WTC11 (cell line): ENCODE measurements at regions not wholly inside any gene's neighbourhood (a gene's known extent, or its start where the extent isn't known, plus 50 kb on each side); places are given as distances from the start of the nearest gene placed in this dataset.

ENCODE experiments used
- ATAC-seq: fragments of 200-7000 bp; cut with Tn5 transposase; 2 replicates; pipeline ENCODE4 v1.10.0; 2021; ENCODE audit warnings: mild to moderate bottlenecking, moderate library complexity
- CTCF ChIA-PET: fragments of 300-600 bp; sonication (Branson Sonifier 250); formaldehyde crosslinking; loops from one replicate; lab custom pipeline; 2021; ENCODE audit warnings: antibody characterized with exemption; lab: Charles Lee
- POLR2A ChIA-PET: fragments of 350-600 bp; sonication (Branson Sonifier 250); formaldehyde crosslinking; loops from one replicate; lab custom pipeline; 2021; ENCODE audit warnings: antibody characterized with exemption; lab: Charles Lee
- DNase-seq: peaks from one replicate; pipeline ENCODE4 v3.0.0; 2021; ENCODE audit warnings: low spot score
- H3K27ac Mint-ChIP-seq: 2 replicates; pipeline ENCODE4 v1.8.0; 2021; ENCODE audit warnings: mixed read lengths
- H3K27me3 Mint-ChIP-seq: 2 replicates; pipeline ENCODE4 v1.8.0; 2021; ENCODE audit warnings: low read depth, mild to moderate bottlenecking, moderate library complexity, mixed read lengths
- H3K36me3 Mint-ChIP-seq: 2 replicates; pipeline ENCODE4 v1.8.0; 2021; ENCODE audit warnings: mixed read lengths
- H3K4me1 Mint-ChIP-seq: 2 replicates; pipeline ENCODE4 v1.8.0; 2022; ENCODE audit warnings: mixed read lengths
- H3K4me3 Mint-ChIP-seq: 2 replicates; pipeline ENCODE4 v1.8.0; 2021; ENCODE audit warnings: mild to moderate bottlenecking, moderate library complexity, mixed read lengths
- H3K9me3 Mint-ChIP-seq: 2 replicates; pipeline ENCODE4 v1.8.0; 2021; ENCODE audit warnings: mixed read lengths
- AR ChIP-seq: fragments of 250-450 bp; sonication (Bioruptor Pico); IDR thresholded peaks from 2 replicates; pipeline ENCODE4 v1.9.0; 2021; ENCODE audit warnings: mild to moderate bottlenecking
- ATF1 ChIP-seq: sonication (generic); formaldehyde crosslinking; IDR thresholded peaks from 2 replicates; pipeline ENCODE4 v1.8.1; 2023; ENCODE audit warnings: mild to moderate bottlenecking, moderate library complexity, missing genetic modification reagents
- ATF2 ChIP-seq: sonication (generic); formaldehyde crosslinking; IDR thresholded peaks from 2 replicates; pipeline ENCODE4 v1.8.1; 2022; ENCODE audit warnings: low read depth, missing genetic modification reagents, borderline replicate concordance
- ATF6 ChIP-seq: sonication (generic); formaldehyde crosslinking; IDR thresholded peaks from 2 replicates; pipeline ENCODE4 v1.8.1; 2023; ENCODE audit warnings: mild to moderate bottlenecking, missing genetic modification reagents
- E2F5 ChIP-seq: sonication (generic); formaldehyde crosslinking; IDR thresholded peaks from 2 replicates; pipeline ENCODE4 v1.8.1; 2022; ENCODE audit warnings: mild to moderate bottlenecking, moderate library complexity, missing genetic modification reagents
- ERG ChIP-seq: fragments of 250-450 bp; sonication (Bioruptor Pico); IDR thresholded peaks from 2 replicates; pipeline ENCODE4 v1.8.0; 2021; ENCODE audit warnings: mild to moderate bottlenecking
- FOXK1 ChIP-seq: sonication (generic); formaldehyde crosslinking; IDR thresholded peaks from 2 replicates; pipeline ENCODE4 v1.8.0; 2022; ENCODE audit warnings: mild to moderate bottlenecking, moderate library complexity, missing genetic modification reagents
- FOXP1 ChIP-seq: sonication (generic); formaldehyde crosslinking; IDR thresholded peaks from 2 replicates; pipeline ENCODE4 v1.8.0; 2022; ENCODE audit warnings: missing genetic modification reagents, mild to moderate bottlenecking, moderate library complexity, borderline replicate concordance
- FOXP4 ChIP-seq: sonication (generic); formaldehyde crosslinking; IDR thresholded peaks from 2 replicates; pipeline ENCODE4 v1.8.0; 2022; ENCODE audit warnings: mild to moderate bottlenecking, missing genetic modification reagents
- GABPB1 ChIP-seq: sonication (generic); formaldehyde crosslinking; IDR thresholded peaks from 2 replicates; pipeline ENCODE4 v1.8.1; 2023; ENCODE audit warnings: mild to moderate bottlenecking, missing genetic modification reagents
- GRHL2 ChIP-seq: fragments of 250-450 bp; sonication (Bioruptor Pico); IDR thresholded peaks from 2 replicates; pipeline ENCODE4 v1.8.0; 2022; ENCODE audit warnings: mild to moderate bottlenecking, moderate library complexity; ENCODE audit not compliant: insufficient replicate concordance, severe bottlenecking
- JAZF1 ChIP-seq: fragments of 250-450 bp; sonication (Bioruptor Pico); IDR thresholded peaks from 2 replicates; pipeline ENCODE4 v1.9.0; 2021; ENCODE audit warnings: moderate library complexity, mild to moderate bottlenecking, inconsistent platforms
- JUN ChIP-seq: sonication (generic); formaldehyde crosslinking; IDR thresholded peaks from 2 replicates; pipeline ENCODE4 v1.8.0; 2023; ENCODE audit warnings: mild to moderate bottlenecking, missing genetic modification reagents
- MLX ChIP-seq: sonication (generic); formaldehyde crosslinking; IDR thresholded peaks from 2 replicates; pipeline ENCODE4 v1.8.1; 2023; ENCODE audit warnings: mild to moderate bottlenecking, missing genetic modification reagents, moderate library complexity
- NFATC4 ChIP-seq: fragments of 250-450 bp; sonication (Bioruptor Pico); IDR thresholded peaks from 2 replicates; pipeline ENCODE4 v1.9.0; 2021; ENCODE audit warnings: mild to moderate bottlenecking
- NR3C1 ChIP-seq: sonication (generic); formaldehyde crosslinking; conservative IDR thresholded peaks from 2 replicates; pipeline ENCODE4 v1.8.1; 2023; ENCODE audit warnings: low read depth, mild to moderate bottlenecking, missing genetic modification reagents
- PRRX2 ChIP-seq: fragments of 250-450 bp; sonication (Bioruptor Pico); IDR thresholded peaks from 2 replicates; pipeline ENCODE4 v1.8.0; 2021; ENCODE audit warnings: mild to moderate bottlenecking
- RELA ChIP-seq: sonication (generic); formaldehyde crosslinking; IDR thresholded peaks from 2 replicates; pipeline ENCODE4 v1.8.1; 2022; ENCODE audit warnings: missing genetic modification reagents, mild to moderate bottlenecking, borderline replicate concordance
- RORB ChIP-seq: fragments of 250-450 bp; sonication (Bioruptor Pico); IDR thresholded peaks from 2 replicates; pipeline ENCODE4 v1.9.0; 2021; ENCODE audit warnings: mild to moderate bottlenecking
- SMAD3 ChIP-seq: sonication (generic); formaldehyde crosslinking; IDR thresholded peaks from 2 replicates; pipeline ENCODE4 v1.8.0; 2022; ENCODE audit warnings: missing genetic modification reagents, mild to moderate bottlenecking, borderline replicate concordance
- SOX15 ChIP-seq: fragments of 250-450 bp; sonication (Bioruptor Pico); IDR thresholded peaks from 2 replicates; pipeline ENCODE4 v1.9.0; 2021; ENCODE audit warnings: mild to moderate bottlenecking
- TP53 ChIP-seq: sonication (generic); formaldehyde crosslinking; IDR thresholded peaks from 2 replicates; pipeline ENCODE4 v1.8.1; 2023; ENCODE audit warnings: mild to moderate bottlenecking, missing genetic modification reagents
- ZNF138 ChIP-seq: sonication (generic); formaldehyde crosslinking; conservative IDR thresholded peaks from 2 replicates; pipeline ENCODE4 v1.8.1; 2022; ENCODE audit warnings: mild to moderate bottlenecking, moderate library complexity, missing genetic modification reagents
- ZNF219 ChIP-seq: sonication (generic); formaldehyde crosslinking; IDR thresholded peaks from 2 replicates; pipeline ENCODE4 v1.8.0; 2023; ENCODE audit warnings: missing genetic modification reagents, mild to moderate bottlenecking, borderline replicate concordance
- ZNF317 ChIP-seq: sonication (generic); formaldehyde crosslinking; IDR thresholded peaks from 2 replicates; pipeline ENCODE4 v1.8.1; 2023; ENCODE audit warnings: low read depth, mild to moderate bottlenecking, moderate library complexity, missing genetic modification reagents, borderline replicate concordance

GRCh38 chr7:115083935-115084334 lies 162.0 kb downstream of the MDFIC start (continued):
- no peak for TF ChIP-seq NR3C1 (CRISPR knock-in tag)

GRCh38 chr7:115081772-115082171 lies 159.9 kb downstream of the MDFIC start:
- Mint-ChIP-seq H3K27ac (no peak overlapping the region), H3K27me3 (no peaks in the 10 kb centered on the region), H3K4me3 (no peak overlapping the region), H3K4me1 (peaks cover 3% of the 10 kb centered on the region; the same call in 1 of the 2 replicates), H3K36me3 (peaks cover 2% of the 10 kb centered on the region; the same call in 1 of the 2 replicates), H3K9me3 (peaks cover 4% of the 10 kb centered on the region)
- DNase-seq (no peak), ATAC-seq (no peak)
- ChIA-PET CTCF (no interaction called here), POLR2A (no interaction called here)
- TF ChIP-seq NR3C1 (CRISPR knock-in tag) = no peak
- no peak for TF ChIP-seq GABPB1 (CRISPR knock-in tag)
- no peak for TF ChIP-seq ATF6 (CRISPR knock-in tag)
- no peak for TF ChIP-seq JAZF1 (CRISPR knock-in tag)
- no peak for TF ChIP-seq RORB (CRISPR knock-in tag)
- TF ChIP-seq RELA (CRISPR knock-in tag) = no peak
- TF ChIP-seq E2F5 (CRISPR knock-in tag) = no peak
- TF ChIP-seq AR (CRISPR knock-in tag) = no peak
- no peak for TF ChIP-seq MLX (CRISPR knock-in tag)
- TF ChIP-seq ERG (CRISPR knock-in tag) = no peak
- TF ChIP-seq GRHL2 = no peak
- TF ChIP-seq FOXP1 (CRISPR knock-in tag) = no peak
- TF ChIP-seq SOX15 (CRISPR knock-in tag) = no peak
- no peak for TF ChIP-seq TP53 (CRISPR knock-in tag)
- no peak for TF ChIP-seq FOXK1
- no peak for TF ChIP-seq NFATC4 (CRISPR knock-in tag)
- TF ChIP-seq PRRX2 (CRISPR knock-in tag) = no peak

GRCh38 chr7:115078851-115079250 lies 157.0 kb downstream of the MDFIC start:
- H3K36me3 Mint-ChIP-seq = peaks cover 2% of the 10 kb centered on the region; the same call in 1 of the 2 replicates
- TF ChIP-seq FOXP4 (CRISPR knock-in tag) (no peak), ATF2 (no peak), SMAD3 (CRISPR knock-in tag) (no peak), ATF1 (CRISPR knock-in tag) (no peak), ZNF317 (CRISPR knock-in tag) (no peak), JUN (CRISPR knock-in tag) (no peak), ZNF219 (CRISPR knock-in tag) (no peak), ZNF138 (CRISPR knock-in tag) (no peak)

More at GRCh38 chr7:115078851-115079250, 157.0 kb downstream of the MDFIC start:
- ChIA-PET CTCF (no interaction called here), POLR2A (no interaction called here)
- DNase-seq = no peak
- Mint-ChIP-seq H3K27ac (no peak overlapping the region), H3K9me3 (peaks cover 9% of the 10 kb centered on the region), H3K4me1 (peaks cover 3% of the 10 kb centered on the region; the same call in 1 of the 2 replicates), H3K4me3 (no peak overlapping the region), H3K27me3 (no peaks in the 10 kb centered on the region)
- no peak for ATAC-seq
